Trophoblast cell (in vitro differentiated cells and primary cell): ENCODE measurements at regions not wholly inside any gene's neighbourhood (a gene's known extent, or its start where the extent isn't known, plus 50 kb on each side); places are given as distances from the start of the nearest gene placed in this dataset.
A peak's percentile ranks its signal among the peaks of the same experiment; 100 is the strongest.

Source experiments
- DNase-seq, 2 donors: peaks; one replicate each; pipeline ENCODE4 v3.0.0-alpha.2; 2016
- H2AFZ ChIP-seq: 2 replicates; pipeline ENCODE4 v1.6.1; 2013; ENCODE audit warnings: low read length, moderate library complexity, mild to moderate bottlenecking; ENCODE audit not compliant: insufficient read depth, poor library complexity
- H2AK5ac ChIP-seq: 2 replicates; pipeline ENCODE4 v1.6.1; 2013; ENCODE audit warnings: mild to moderate bottlenecking, low read length
- H2BK120ac ChIP-seq: 2 replicates; pipeline ENCODE4 v1.6.1; 2013; ENCODE audit warnings: low read length, mild to moderate bottlenecking, moderate library complexity; ENCODE audit not compliant: insufficient read depth, poor library complexity
- H2BK12ac ChIP-seq: 2 replicates; pipeline ENCODE4 v1.6.1; 2013; ENCODE audit warnings: mild to moderate bottlenecking, low read length, moderate library complexity
- H2BK5ac ChIP-seq: 2 replicates; pipeline ENCODE4 v1.6.1; 2013; ENCODE audit warnings: low read length, low read depth, moderate library complexity, mild to moderate bottlenecking; ENCODE audit not compliant: poor library complexity
- H3K14ac ChIP-seq: 2 replicates; pipeline ENCODE4 v1.6.1; 2013; ENCODE audit warnings: mild to moderate bottlenecking, low read length
- H3K18ac ChIP-seq: 2 replicates; pipeline ENCODE4 v1.6.1; 2013; ENCODE audit warnings: mild to moderate bottlenecking, low read length
- H3K23ac ChIP-seq: 2 replicates; pipeline ENCODE4 v1.6.1; 2013; ENCODE audit warnings: low read length
- H3K27ac ChIP-seq: 2 replicates; pipeline ENCODE4 v1.5.1; 2013; ENCODE audit warnings: low read depth, mild to moderate bottlenecking, inconsistent platforms, low read length, moderate library complexity
- H3K27me3 ChIP-seq: 2 replicates; pipeline ENCODE4 v1.6.1; 2013; ENCODE audit warnings: inconsistent platforms, mild to moderate bottlenecking, low read length, moderate library complexity; ENCODE audit not compliant: insufficient read depth
- H3K36me3 ChIP-seq, 2 experiments: 1 replicate in 1 of 2; 2 replicates in 1 of 2; pipeline ENCODE4 v1.6.1; 2013; ENCODE audit warnings: low read length in 2 of 2, mild to moderate bottlenecking in 2 of 2, moderate library complexity in 1 of 2; ENCODE audit not compliant: insufficient read depth in 2 of 2, control insufficient read depth in 1 of 2
- H3K4ac ChIP-seq: 2 replicates; pipeline ENCODE4 v1.6.1; 2013; ENCODE audit warnings: low read depth, mild to moderate bottlenecking, low read length, moderate library complexity
- H3K4me1 ChIP-seq, 2 experiments: 1 replicate in 1 of 2; 2 replicates in 1 of 2; pipeline ENCODE4 v1.6.1; 2013; ENCODE audit warnings: low read length in 2 of 2, mild to moderate bottlenecking in 2 of 2, moderate library complexity in 1 of 2; ENCODE audit not compliant: insufficient read depth in 2 of 2, control insufficient read depth in 1 of 2
- H3K4me2 ChIP-seq: 2 replicates; pipeline ENCODE4 v1.6.1; 2013; ENCODE audit warnings: inconsistent platforms, mild to moderate bottlenecking, low read length, moderate library complexity
- H3K4me3 ChIP-seq: 2 replicates; pipeline ENCODE4 v1.5.1; 2013; ENCODE audit warnings: mild to moderate bottlenecking, low read depth, low read length, inconsistent platforms
- H3K79me1 ChIP-seq: one replicate; pipeline ENCODE4 v1.6.1; 2013; ENCODE audit warnings: low read length
- H3K79me2 ChIP-seq: 2 replicates; pipeline ENCODE4 v1.6.1; 2013; ENCODE audit warnings: low read length, mild to moderate bottlenecking; ENCODE audit not compliant: control insufficient read depth, insufficient read depth, poor library complexity
- H3K9ac ChIP-seq: 2 replicates; pipeline ENCODE4 v1.6.1; 2013; ENCODE audit warnings: mild to moderate bottlenecking, low read length
- H3K9me3 ChIP-seq: 2 replicates; pipeline ENCODE4 v1.6.1; 2013; ENCODE audit warnings: low read depth, mild to moderate bottlenecking, control low read depth, inconsistent platforms, low read length; ENCODE audit not compliant: insufficient read depth
- H4K12ac ChIP-seq: 2 replicates; pipeline ENCODE4 v1.6.1; 2013; ENCODE audit warnings: low read depth, mild to moderate bottlenecking, low read length, moderate library complexity
- H4K8ac ChIP-seq: 2 replicates; pipeline ENCODE4 v1.6.1; 2013; ENCODE audit warnings: low read depth, mild to moderate bottlenecking, low read length, moderate library complexity
- H4K91ac ChIP-seq: one replicate; pipeline ENCODE4 v1.6.1; 2013; ENCODE audit warnings: low read depth, mild to moderate bottlenecking, low read length, moderate library complexity
- WGBS: extraction: QIAGEN DNeasy Blood & Tissue Kit; methylation state at CpG from one replicate; pipeline ENCODE4 v1.1.7; 2013; ENCODE audit warnings: missing lambda C conversion rate; ENCODE audit not compliant: insufficient read length, insufficient coverage; ENCODE audit errors: extremely low coverage; 5-methylcytosine and 5-hydroxymethylcytosine counted together

- Histone ChIP-seq H3K23ac (no peak overlapping the region), H3K36me3 (no peaks in the 10 kb centered on the region), H3K27ac (no peak overlapping the region), H3K79me1 (no peaks in the 10 kb centered on the region), H3K27me3 (no peaks in the 10 kb centered on the region), H3K4me1 (no peaks in the 10 kb centered on the region), H3K18ac (no peak overlapping the region), H4K8ac (no peak overlapping the region), H2AK5ac (no peak overlapping the region), H4K12ac (no peak overlapping the region), H3K4me3 (no peak overlapping the region), H4K91ac (no peak overlapping the region), H3K79me2 (no peaks in the 10 kb centered on the region), H2AFZ (no peak overlapping the region), H3K9ac (no peak overlapping the region), H3K9me3 (peaks cover 2% of the 10 kb centered on the region), H2BK12ac (no peak overlapping the region), H2BK5ac (no peak overlapping the region), H2BK120ac (no peak overlapping the region), H3K14ac (no peak overlapping the region), H3K4me2 (no peak overlapping the region), H3K4ac (no peak overlapping the region)
- WGBS: no CpG with 5 or more reads among the region's 3 CpGs
- no peak for DNase-seq
Observed at GRCh38 chr13:31462766-31463165, 263.0 kb downstream of the B3GLCT start.

- no peaks in the 10 kb centered on the region for H3K4me1 ChIP-seq
Observed at GRCh38 chr13:31468114-31468902, 268.5 kb downstream of the B3GLCT start.

GRCh38 chr13:31469377-31469776, 269.6 kb downstream of the B3GLCT start:
- H2BK12ac ChIP-seq: no peak overlapping the region
- H3K14ac ChIP-seq: no peak overlapping the region
- H2BK120ac ChIP-seq: no peak overlapping the region

More at GRCh38 chr13:31468114-31468902, 268.5 kb downstream of the B3GLCT start:
- Histone ChIP-seq H3K79me2 (no peaks in the 10 kb centered on the region), H3K4me3 (no peak overlapping the region), H3K4ac (no peak overlapping the region), H2BK120ac (no peak overlapping the region), H3K23ac (no peak overlapping the region), H2BK5ac (no peak overlapping the region), H3K27ac (no peak overlapping the region), H4K12ac (no peak overlapping the region), H3K36me3 (no peaks in the 10 kb centered on the region), H3K79me1 (no peaks in the 10 kb centered on the region), H3K4me2 (no peak overlapping the region), H2AK5ac (no peak overlapping the region), H3K9ac (no peak overlapping the region), H3K9me3 (no peaks in the 10 kb centered on the region), H2BK12ac (no peak overlapping the region), H3K27me3 (no peaks in the 10 kb centered on the region), H4K91ac (no peak overlapping the region), H3K14ac (no peak overlapping the region), H4K8ac (no peak overlapping the region), H3K18ac (no peak overlapping the region), H2AFZ (no peak overlapping the region)
- no CpG with 5 or more reads among the region's 12 CpGs for WGBS
- DNase-seq: no peak

GRCh38 chr13:31476266-31476665, 263.1 kb upstream of the RXFP2 start:
- no peak overlapping the region for H3K4me3 ChIP-seq
- H4K8ac ChIP-seq: no peak overlapping the region
- no CpG with 5 or more reads among the region's 6 CpGs for WGBS
- H2BK5ac ChIP-seq: no peak overlapping the region
- no peak overlapping the region for H2AFZ ChIP-seq
- H3K14ac ChIP-seq: no peak overlapping the region
- H2BK12ac ChIP-seq: no peak overlapping the region
- no peak overlapping the region for H3K9ac ChIP-seq
- H3K79me1 ChIP-seq: no peaks in the 10 kb centered on the region
- H3K9me3 ChIP-seq: no peaks in the 10 kb centered on the region
- H2AK5ac ChIP-seq: no peak overlapping the region
- no peaks in the 10 kb centered on the region for H3K4me1 ChIP-seq
- no peak overlapping the region for H4K91ac ChIP-seq
- H3K79me2 ChIP-seq: no peaks in the 10 kb centered on the region
- H3K27me3 ChIP-seq: no peaks in the 10 kb centered on the region
- no peaks in the 10 kb centered on the region for H3K36me3 ChIP-seq
- H4K12ac ChIP-seq: no peak overlapping the region
- H3K4ac ChIP-seq: no peak overlapping the region
- H3K23ac ChIP-seq: no peak overlapping the region
- H3K4me2 ChIP-seq: no peak overlapping the region
- no peak overlapping the region for H2BK120ac ChIP-seq
- H3K27ac ChIP-seq: no peak overlapping the region
- no peak overlapping the region for H3K18ac ChIP-seq
- peak; percentile 13 to 62 for DNase-seq

More at GRCh38 chr13:31469377-31469776, 269.6 kb downstream of the B3GLCT start:
- H3K27me3 ChIP-seq: no peaks in the 10 kb centered on the region
- H3K27ac ChIP-seq: no peak overlapping the region
- no peaks in the 10 kb centered on the region for H3K9me3 ChIP-seq
- DNase-seq: no peak
- no peaks in the 10 kb centered on the region for H3K79me2 ChIP-seq
- H3K9ac ChIP-seq: no peak overlapping the region
- no peak overlapping the region for H4K8ac ChIP-seq
- no peak overlapping the region for H3K4ac ChIP-seq
- H3K4me2 ChIP-seq: no peak overlapping the region
- H3K4me3 ChIP-seq: no peak overlapping the region
- H2AK5ac ChIP-seq: no peak overlapping the region
- no peak overlapping the region for H3K23ac ChIP-seq
- no peaks in the 10 kb centered on the region for H3K79me1 ChIP-seq
- no peaks in the 10 kb centered on the region for H3K4me1 ChIP-seq
- no peaks in the 10 kb centered on the region for H3K36me3 ChIP-seq
- no peak overlapping the region for H2AFZ ChIP-seq
- H4K12ac ChIP-seq: no peak overlapping the region
- H4K91ac ChIP-seq: no peak overlapping the region
- H3K18ac ChIP-seq: no peak overlapping the region
- no peak overlapping the region for H2BK5ac ChIP-seq
